HepG2 (cell line): ENCODE measurements at regions not wholly inside any gene's neighbourhood (a gene's known extent, or its start where the extent isn't known, plus 50 kb on each side); places are given as distances from the start of the nearest gene placed in this dataset.

Source experiments
- ARID5B ChIP-seq: IDR thresholded peaks from 2 replicates; pipeline ENCODE4 v1.4.0; 2020; ENCODE audit warnings: mild to moderate bottlenecking, missing genetic modification reagents
- MNT ChIP-seq: fragments of 450-650 bp; IDR thresholded peaks from 2 replicates; pipeline ENCODE4 v1.6.1; 2016

GRCh38 chr22:27197052-27197451 lies 539.7 kb downstream of the MIAT start:
- TF ChIP-seq MNT (no peak), ARID5B (no peak)
